IMR-90 (cell line): ENCODE measurements at regions not wholly inside any gene's neighbourhood (a gene's known extent, or its start where the extent isn't known, plus 50 kb on each side); places are given as distances from the start of the nearest gene placed in this dataset.
A peak's percentile ranks its signal among the peaks of the same experiment; 100 is the strongest.

Experiments used
- ATAC-seq: fragments of 200-7000 bp; cut with Tn5 transposase; 2 replicates; pipeline ENCODE4 v1.9.1; 2020; ENCODE audit warnings: low read depth, mild to moderate bottlenecking, moderate library complexity
- BruUV-seq: library from RNA; stranded (reverse); fragments of 400-500 nt; replicated peaks from 2 replicates; lab custom pipeline; 2021; lab: Mats Ljungman, UMichigan
- CTCF ChIA-PET: fragments of 300-600 bp; formaldehyde crosslinking; extraction: SDS; loops from one replicate; lab custom pipeline; 2021; ENCODE audit warnings: antibody characterized with exemption; lab: Yijun Ruan, JAX
- POLR2A ChIA-PET: fragments of 300-600 bp; sonication (Branson Sonifier 250); formaldehyde crosslinking; loops from one replicate; lab custom pipeline; 2022; ENCODE audit warnings: antibody characterized with exemption; ENCODE audit not compliant: unreplicated experiment; lab: Charles Lee
- DNase-seq: peaks from one replicate; pipeline ENCODE4 v3.0.0; 2013
- H2AFZ ChIP-seq: replicated peaks from 2 replicates; pipeline ENCODE3; 2013; ENCODE audit warnings: low read length, mild to moderate bottlenecking; ENCODE audit not compliant: poor library complexity
- H2AK5ac ChIP-seq: 2 replicates; pipeline ENCODE4 v1.6.1; 2013; ENCODE audit warnings: low read depth, low read length, inconsistent platforms
- H2AK9ac ChIP-seq: replicated peaks from 2 replicates; pipeline ENCODE3; 2013; ENCODE audit warnings: mild to moderate bottlenecking, low read depth, low read length, moderate library complexity; ENCODE audit not compliant: poor library complexity
- H2BK120ac ChIP-seq: 2 replicates; pipeline ENCODE4 v1.6.1; 2013; ENCODE audit warnings: low read depth, low read length, inconsistent platforms
- H2BK15ac ChIP-seq: 3 replicates; pipeline ENCODE4 v1.6.1; 2013; ENCODE audit warnings: low read depth, low read length, inconsistent platforms
- H2BK20ac ChIP-seq: 2 replicates; pipeline ENCODE4 v1.6.1; 2013; ENCODE audit warnings: low read depth, mild to moderate bottlenecking, inconsistent platforms, low read length, moderate library complexity
- H2BK5ac ChIP-seq: 2 replicates; pipeline ENCODE4 v1.6.1; 2013; ENCODE audit warnings: mild to moderate bottlenecking, low read depth, low read length, inconsistent platforms; ENCODE audit not compliant: poor library complexity, severe bottlenecking
- H3K14ac ChIP-seq: replicated peaks from 2 replicates; pipeline ENCODE4 v1.6.1; 2013; ENCODE audit warnings: low read depth, low read length, inconsistent platforms
- H3K18ac ChIP-seq: 2 replicates; pipeline ENCODE4 v1.6.1; 2013; ENCODE audit warnings: low read depth, low read length, control low read depth
- H3K23ac ChIP-seq: 2 replicates; pipeline ENCODE4 v1.6.1; 2013; ENCODE audit warnings: low read depth, low read length, inconsistent platforms
- H3K27ac ChIP-seq: 2 replicates; pipeline ENCODE4 v1.5.1; 2013; ENCODE audit warnings: mild to moderate bottlenecking, control low read depth, low read length; ENCODE audit not compliant: insufficient read depth
- H3K27me3 ChIP-seq: 2 replicates; pipeline ENCODE4 v1.6.1; 2013; ENCODE audit warnings: low read length; ENCODE audit not compliant: control insufficient read depth, insufficient read depth
- H3K36me3 ChIP-seq: 2 replicates; pipeline ENCODE4 v1.6.1; 2013; ENCODE audit warnings: low read length, mixed read lengths; ENCODE audit not compliant: control insufficient read depth, insufficient read depth
- H3K4ac ChIP-seq: 2 replicates; pipeline ENCODE4 v1.6.1; 2013; ENCODE audit warnings: low read depth, low read length, inconsistent platforms
- H3K4me1 ChIP-seq: 2 replicates; pipeline ENCODE4 v1.6.1; 2013; ENCODE audit warnings: low read length, mixed read lengths; ENCODE audit not compliant: control insufficient read depth, insufficient read depth
- H3K4me2 ChIP-seq: 2 replicates; pipeline ENCODE4 v1.6.1; 2013; ENCODE audit warnings: low read depth, mild to moderate bottlenecking, control low read depth, low read length, moderate library complexity
- H3K4me3 ChIP-seq: 2 replicates; pipeline ENCODE4 v1.5.1; 2013; ENCODE audit warnings: low read depth, mild to moderate bottlenecking, control low read depth, low read length, moderate library complexity; ENCODE audit not compliant: insufficient read depth
- H3K56ac ChIP-seq: 2 replicates; pipeline ENCODE4 v1.6.1; 2013; ENCODE audit warnings: low read length, inconsistent platforms; ENCODE audit not compliant: insufficient read depth; ENCODE audit errors: extremely low read depth
- H3K79me1 ChIP-seq, 2 experiments: 2 replicates each; pipeline ENCODE4 v1.6.1; 2013; ENCODE audit warnings: low read length in 2 of 2, inconsistent platforms in 1 of 2, low read depth in 1 of 2
- H3K9ac ChIP-seq: 2 replicates; pipeline ENCODE4 v1.6.1; 2013; ENCODE audit warnings: low read depth, low read length, control low read depth
- H3K9me1 ChIP-seq: 2 replicates; pipeline ENCODE4 v1.6.1; 2013; ENCODE audit warnings: low read length, inconsistent platforms; ENCODE audit not compliant: insufficient read depth
- H3K9me3 ChIP-seq: 2 replicates; pipeline ENCODE4 v1.6.1; 2013; ENCODE audit warnings: low read length; ENCODE audit not compliant: control insufficient read depth, insufficient read depth
- H4K20me1 ChIP-seq: 2 replicates; pipeline ENCODE4 v1.6.1; 2013; ENCODE audit warnings: low read length, inconsistent platforms; ENCODE audit not compliant: insufficient read depth
- H4K5ac ChIP-seq: 2 replicates; pipeline ENCODE4 v1.6.1; 2013; ENCODE audit warnings: mild to moderate bottlenecking, low read depth, low read length, control low read depth
- H4K8ac ChIP-seq, 2 experiments: 2 replicates each; pipeline ENCODE4 v1.6.1; 2013; ENCODE audit warnings: low read depth in 2 of 2, low read length in 2 of 2, control low read depth in 1 of 2, inconsistent platforms in 1 of 2
- H4K91ac ChIP-seq: 2 replicates; pipeline ENCODE4 v1.6.1; 2013; ENCODE audit warnings: low read depth, low read length, inconsistent platforms; ENCODE audit not compliant: insufficient read depth
- BHLHE40 ChIP-seq: fragments of 150-350 bp; IDR thresholded peaks from 2 replicates; pipeline ENCODE4 v1.6.1; 2016; ENCODE audit warnings: mild to moderate bottlenecking, low read depth, low read length
- CHD1 ChIP-seq: IDR thresholded peaks from 2 replicates; pipeline ENCODE4 v1.6.1; 2012; ENCODE audit warnings: low read depth, low read length, improper control_type of control experiment
- CTCF ChIP-seq: conservative IDR thresholded peaks from 2 replicates; pipeline ENCODE4 v1.5.1; 2012; ENCODE audit warnings: mild to moderate bottlenecking, low read depth, low read length, improper control_type of control experiment
- ELK1 ChIP-seq: fragments of 150-350 bp; IDR thresholded peaks from 2 replicates; pipeline ENCODE4 v1.6.1; 2016; ENCODE audit warnings: low read depth, mild to moderate bottlenecking, low read length, moderate library complexity, borderline replicate concordance
- FOS ChIP-seq: fragments of 150-350 bp; IDR thresholded peaks from 2 replicates; pipeline ENCODE4 v1.6.1; 2016; ENCODE audit warnings: low read depth, low read length
- MAFK ChIP-seq: IDR thresholded peaks from 2 replicates; pipeline ENCODE4 v1.6.1; 2012; ENCODE audit warnings: low read depth, low read length, improper control_type of control experiment
- NFE2L2 ChIP-seq: fragments of 150-350 bp; IDR thresholded peaks from 2 replicates; pipeline ENCODE4 v1.6.1; 2016; ENCODE audit warnings: low read depth, mild to moderate bottlenecking, low read length
- RCOR1 ChIP-seq: IDR thresholded peaks from 2 replicates; pipeline ENCODE4 v1.6.1; 2012; ENCODE audit warnings: mild to moderate bottlenecking, low read length, improper control_type of control experiment; ENCODE audit not compliant: insufficient replicate concordance
- SMC3 ChIP-seq: fragments of 150-350 bp; IDR thresholded peaks from 2 replicates; pipeline ENCODE4 v1.6.1; 2016; ENCODE audit warnings: low read depth, mild to moderate bottlenecking, antibody characterized with exemption, low read length, moderate library complexity
- WGBS, 2 experiments: methylation state at CpG; one replicate each; pipeline versions ENCODE4 v1.1.5 to v1.1.7; 2013; ENCODE audit warnings: missing lambda C conversion rate in 2 of 2; ENCODE audit not compliant: insufficient read length in 1 of 2; ENCODE audit errors: extremely low coverage in 2 of 2; 5-methylcytosine and 5-hydroxymethylcytosine counted together
- dilution Hi-C: fragments of 300-500 bp; cut with HindIII; formaldehyde crosslinking; loops from one replicate; pipeline ENCODE4 v1.14.3; 2018; ENCODE audit warnings: low sequenced_read_pairs; ENCODE audit not compliant: unreplicated experiment
- in situ Hi-C: fragments of 300-500 bp; cut with MboI; formaldehyde crosslinking; loops from 3 replicates; pipeline ENCODE4 v1.14.3; 2019; ENCODE audit warnings: low sequenced_read_pairs, inconsistent platforms, mixed read lengths
- intact Hi-C: fragments of 100-400 bp; cut with micrococcal nuclease; formaldehyde crosslinking; loops from 2 replicates; pipeline ENCODE4 v1.10.0; 2022

GRCh38 chr5:2584579-2585269 lies 166.8 kb downstream of the IRX2 start:
- Histone ChIP-seq H3K27ac (no peak overlapping the region), H2AFZ (no peak overlapping the region), H2BK5ac (peak overlapping the region; percentile 1), H3K4me2 (no peak overlapping the region), H3K79me1 (no peaks in the 10 kb centered on the region), H3K27me3 (no peaks in the 10 kb centered on the region), H3K4ac (no peak overlapping the region), H4K20me1 (no peaks in the 10 kb centered on the region), H3K56ac (no peak overlapping the region), H2BK20ac (no peak overlapping the region), H2BK15ac (no peak overlapping the region), H2AK5ac (no peak overlapping the region), H3K9ac (no peak overlapping the region), H3K4me1 (no peaks in the 10 kb centered on the region), H3K36me3 (no peaks in the 10 kb centered on the region), H4K91ac (no peak overlapping the region), H2BK120ac (no peak overlapping the region), H3K9me3 (peaks cover 35% of the 10 kb centered on the region), H4K8ac (no peak overlapping the region), H3K4me3 (no peak overlapping the region), H3K18ac (no peak overlapping the region), H4K5ac (no peak overlapping the region), H3K14ac (no peak overlapping the region), H3K9me1 (no peaks in the 10 kb centered on the region), H3K23ac (no peak overlapping the region), H2AK9ac (no peak overlapping the region)
- no peak for ATAC-seq
- in situ Hi-C loops = no loop called here
- intact Hi-C loops = no loop called here
- dilution Hi-C loops = no loop called here
- POLR2A ChIA-PET = no interaction called here
- CTCF ChIA-PET = no interaction called here
- no peak for DNase-seq
- BruUV-seq = no TSS peak
- 48% methylated on average over 2 of the region's 3 CpGs; no CpG with 5 or more reads in 1 of the 2 experiments for WGBS, 2 experiments
- no peak for TF ChIP-seq BHLHE40
- no peak for TF ChIP-seq CHD1
- no peak for TF ChIP-seq FOS
- TF ChIP-seq SMC3 = no peak
- no peak for TF ChIP-seq NFE2L2
- no peak for TF ChIP-seq ELK1
- TF ChIP-seq MAFK = no peak
- TF ChIP-seq RCOR1 = no peak
- no peak for TF ChIP-seq CTCF
